ENCODE measurements at regions not wholly inside any gene's neighbourhood (a gene's known extent, or its start where the extent isn't known, plus 50 kb on each side); places are given as distances from the start of the nearest gene placed in this dataset.

DNA sequence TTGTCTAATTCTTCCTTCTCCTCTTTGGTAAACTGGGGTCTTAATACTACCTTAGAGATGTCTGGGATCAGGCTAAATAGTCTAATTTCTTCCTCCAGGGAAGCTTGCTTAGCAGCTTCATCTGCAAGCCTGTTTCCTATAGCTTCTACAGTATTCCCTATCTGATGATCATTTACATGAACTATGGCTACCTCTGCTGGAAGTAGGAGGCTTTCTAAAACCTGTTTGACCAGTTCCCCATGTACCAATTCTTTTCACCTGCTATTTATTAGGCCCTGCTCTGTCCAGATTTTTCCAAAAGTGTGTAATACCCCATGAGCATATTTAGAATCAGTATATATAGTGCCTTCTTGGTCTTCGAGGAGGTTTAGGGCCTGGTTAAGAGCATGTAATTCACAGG is 619.8 kb downstream of the HINT1 start:
- TF ChIP-seq, protein P1, sequence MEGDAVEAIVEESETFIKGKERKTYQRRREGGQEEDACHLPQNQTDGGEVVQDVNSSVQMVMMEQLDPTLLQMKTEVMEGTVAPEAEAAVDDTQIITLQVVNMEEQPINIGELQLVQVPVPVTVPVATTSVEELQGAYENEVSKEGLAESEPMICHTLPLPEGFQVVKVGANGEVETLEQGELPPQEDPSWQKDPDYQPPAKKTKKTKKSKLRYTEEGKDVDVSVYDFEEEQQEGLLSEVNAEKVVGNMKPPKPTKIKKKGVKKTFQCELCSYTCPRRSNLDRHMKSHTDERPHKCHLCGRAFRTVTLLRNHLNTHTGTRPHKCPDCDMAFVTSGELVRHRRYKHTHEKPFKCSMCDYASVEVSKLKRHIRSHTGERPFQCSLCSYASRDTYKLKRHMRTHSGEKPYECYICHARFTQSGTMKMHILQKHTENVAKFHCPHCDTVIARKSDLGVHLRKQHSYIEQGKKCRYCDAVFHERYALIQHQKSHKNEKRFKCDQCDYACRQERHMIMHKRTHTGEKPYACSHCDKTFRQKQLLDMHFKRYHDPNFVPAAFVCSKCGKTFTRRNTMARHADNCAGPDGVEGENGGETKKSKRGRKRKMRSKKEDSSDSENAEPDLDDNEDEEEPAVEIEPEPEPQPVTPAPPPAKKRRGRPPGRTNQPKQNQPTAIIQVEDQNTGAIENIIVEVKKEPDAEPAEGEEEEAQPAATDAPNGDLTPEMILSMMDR (IDR thresholded peaks at IDR 0.05) = no peak
- TF ChIP-seq POLR2A (IDR thresholded peaks at IDR 0.05) (no peak), POLR2AphosphoS5 (IDR thresholded peaks at IDR 0.05) (no peak)

Data from transverse colon (tissue), 4 donors.